ENCODE measurements at regions not wholly inside any gene's neighbourhood (a gene's known extent, or its start where the extent isn't known, plus 50 kb on each side); places are given as distances from the start of the nearest gene placed in this dataset.

DNA sequence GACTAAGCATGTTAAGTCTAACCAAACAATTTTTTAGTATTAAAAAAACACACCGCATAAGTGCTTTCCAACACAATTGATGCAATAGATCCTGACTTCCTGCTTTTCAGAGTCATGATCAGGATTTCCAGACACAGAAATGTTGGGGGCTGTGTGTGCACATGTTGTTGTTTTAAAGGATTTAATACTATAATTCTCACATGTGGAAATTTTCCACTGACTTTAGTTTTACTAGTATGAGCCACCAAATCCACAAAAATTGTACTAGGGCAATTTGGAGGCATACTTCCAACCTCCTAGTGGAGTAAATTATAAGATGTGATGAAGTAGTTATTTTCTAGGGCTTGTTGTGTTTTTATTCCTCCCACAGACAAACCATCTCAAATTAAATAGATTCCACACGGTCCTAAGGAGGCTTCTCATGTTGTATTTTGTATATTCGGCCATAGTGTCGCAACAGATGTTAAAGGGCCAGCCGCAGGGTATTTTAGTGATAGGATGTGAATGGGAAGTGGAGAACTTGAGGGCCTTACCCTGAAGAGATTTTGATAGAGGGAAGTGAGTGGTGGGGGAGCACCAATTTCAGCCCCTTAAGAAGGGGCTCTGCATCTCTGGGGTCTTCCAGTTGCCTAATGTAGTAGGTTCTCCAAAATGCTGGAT lies 108.9 kb upstream of the KLF7 start:
- TF ChIP-seq, protein P1, sequence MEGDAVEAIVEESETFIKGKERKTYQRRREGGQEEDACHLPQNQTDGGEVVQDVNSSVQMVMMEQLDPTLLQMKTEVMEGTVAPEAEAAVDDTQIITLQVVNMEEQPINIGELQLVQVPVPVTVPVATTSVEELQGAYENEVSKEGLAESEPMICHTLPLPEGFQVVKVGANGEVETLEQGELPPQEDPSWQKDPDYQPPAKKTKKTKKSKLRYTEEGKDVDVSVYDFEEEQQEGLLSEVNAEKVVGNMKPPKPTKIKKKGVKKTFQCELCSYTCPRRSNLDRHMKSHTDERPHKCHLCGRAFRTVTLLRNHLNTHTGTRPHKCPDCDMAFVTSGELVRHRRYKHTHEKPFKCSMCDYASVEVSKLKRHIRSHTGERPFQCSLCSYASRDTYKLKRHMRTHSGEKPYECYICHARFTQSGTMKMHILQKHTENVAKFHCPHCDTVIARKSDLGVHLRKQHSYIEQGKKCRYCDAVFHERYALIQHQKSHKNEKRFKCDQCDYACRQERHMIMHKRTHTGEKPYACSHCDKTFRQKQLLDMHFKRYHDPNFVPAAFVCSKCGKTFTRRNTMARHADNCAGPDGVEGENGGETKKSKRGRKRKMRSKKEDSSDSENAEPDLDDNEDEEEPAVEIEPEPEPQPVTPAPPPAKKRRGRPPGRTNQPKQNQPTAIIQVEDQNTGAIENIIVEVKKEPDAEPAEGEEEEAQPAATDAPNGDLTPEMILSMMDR (IDR thresholded peaks at IDR 0.05): no peak
- no peak for TF ChIP-seq EZH2 (IDR thresholded peaks at IDR 0.05; ENCODE audit: borderline replicate concordance, insufficient read depth, low read depth, low read length, poor library complexity, severe bottlenecking)

Measured in B cell (primary cell).